ENCODE measurements at regions not wholly inside any gene's neighbourhood (a gene's known extent, or its start where the extent isn't known, plus 50 kb on each side); places are given as distances from the start of the nearest gene placed in this dataset.

GRCh38 chr2:107222466-107222865, 336.5 kb upstream of the ST6GAL2 start:
- CTCF ChIA-PET (ENCODE audit: partially characterized antibody), result no interaction called here
- H3K4me3 Mint-ChIP-seq, result no peak overlapping the region

GRCh38 chr2:107235491-107236254, 349.7 kb upstream of the ST6GAL2 start:
- ChIA-PET POLR2A (ENCODE audit: partially characterized antibody) (no interaction called here), CTCF (ENCODE audit: partially characterized antibody) (no interaction called here)
- DNase-seq, result no peak
- no peaks in the 10 kb centered on the region for H3K27me3 Mint-ChIP-seq
- H3K36me3 Mint-ChIP-seq, result no peaks in the 10 kb centered on the region
- H3K4me1 ChIP-seq (ENCODE audit: insufficient read depth, low read length), result no peaks in the 10 kb centered on the region
- no peaks in the 10 kb centered on the region for H3K36me3 ChIP-seq (ENCODE audit: insufficient read depth, low read length)
- H3K9me3 ChIP-seq (ENCODE audit: control insufficient read depth in 1 of 2, low read length in 2 of 2), result no peaks in the 10 kb centered on the region
- H3K27ac Mint-ChIP-seq, result no peak overlapping the region
- H3K4me3 ChIP-seq (ENCODE audit: low read length in 2 of 2), result no peak overlapping the region
- no peaks in the 10 kb centered on the region for H3K27me3 ChIP-seq (ENCODE audit: insufficient read depth, low read length)
- H3K4me3 Mint-ChIP-seq, result no peak overlapping the region
- intact Hi-C loops (cut with micrococcal nuclease), result no loop called here
- no peak overlapping the region for H3K27ac ChIP-seq (ENCODE audit: low read depth, low read length)
- no peaks in the 10 kb centered on the region for H3K4me1 Mint-ChIP-seq
- peaks cover 0 to 13% (median 3%) of the 10 kb centered on the region in 8 donors for H3K9me3 Mint-ChIP-seq

More at GRCh38 chr2:107222466-107222865, 336.5 kb upstream of the ST6GAL2 start:
- no peak overlapping the region for H3K27ac Mint-ChIP-seq
- DNase-seq, result no peak
- H3K4me1 ChIP-seq (ENCODE audit: insufficient read depth, low read length), result no peaks in the 10 kb centered on the region
- H3K27ac ChIP-seq (ENCODE audit: low read depth, low read length), result no peak overlapping the region
- H3K27me3 Mint-ChIP-seq, result no peaks in the 10 kb centered on the region
- no peaks in the 10 kb centered on the region for H3K27me3 ChIP-seq (ENCODE audit: insufficient read depth, low read length)
- H3K9me3 Mint-ChIP-seq, result peaks cover 0 to 19% (median 3%) of the 10 kb centered on the region in 8 donors
- no peaks in the 10 kb centered on the region for H3K4me1 Mint-ChIP-seq
- no peaks in the 10 kb centered on the region for H3K9me3 ChIP-seq (ENCODE audit: control insufficient read depth in 1 of 2, low read length in 2 of 2)
- POLR2A ChIA-PET (ENCODE audit: partially characterized antibody), result no interaction called here
- H3K36me3 Mint-ChIP-seq, result no peaks in the 10 kb centered on the region
- intact Hi-C loops (cut with micrococcal nuclease), result no loop called here
- no peak overlapping the region for H3K4me3 ChIP-seq (ENCODE audit: low read length in 2 of 2)
- no peaks in the 10 kb centered on the region for H3K36me3 ChIP-seq (ENCODE audit: insufficient read depth, low read length)

GRCh38 chr2:107242811-107243210, 356.8 kb upstream of the ST6GAL2 start:
- no peaks in the 10 kb centered on the region for H3K27me3 ChIP-seq (ENCODE audit: insufficient read depth, low read length)
- no peak overlapping the region for H3K4me3 Mint-ChIP-seq
- H3K36me3 Mint-ChIP-seq, result no peaks in the 10 kb centered on the region
- no peak overlapping the region for H3K27ac ChIP-seq (ENCODE audit: low read depth, low read length)
- no peaks in the 10 kb centered on the region for H3K9me3 ChIP-seq (ENCODE audit: control insufficient read depth in 1 of 2, low read length in 2 of 2)
- H3K27me3 Mint-ChIP-seq, result no peaks in the 10 kb centered on the region
- H3K4me3 ChIP-seq (ENCODE audit: low read length in 2 of 2), result no peak overlapping the region
- DNase-seq, result no peak
- ChIA-PET CTCF (ENCODE audit: partially characterized antibody) (no interaction called here), POLR2A (ENCODE audit: partially characterized antibody) (no interaction called here)
- H3K36me3 ChIP-seq (ENCODE audit: insufficient read depth, low read length), result no peaks in the 10 kb centered on the region
- no peaks in the 10 kb centered on the region for H3K4me1 Mint-ChIP-seq
- no peaks in the 10 kb centered on the region for H3K4me1 ChIP-seq (ENCODE audit: insufficient read depth, low read length)
- intact Hi-C loops (cut with micrococcal nuclease), result no loop called here
- peaks cover 0 to 4% (median 0%) of the 10 kb centered on the region in 8 donors for H3K9me3 Mint-ChIP-seq
- H3K27ac Mint-ChIP-seq, result no peak overlapping the region

GRCh38 chr2:107248932-107249331, 363.0 kb upstream of the ST6GAL2 start:
- H3K4me3 Mint-ChIP-seq, result no peak overlapping the region
- ChIA-PET POLR2A (ENCODE audit: partially characterized antibody) (no interaction called here), CTCF (ENCODE audit: partially characterized antibody) (no interaction called here)
- Histone ChIP-seq H3K27me3 (ENCODE audit: insufficient read depth, low read length) (no peaks in the 10 kb centered on the region), H3K4me1 (ENCODE audit: insufficient read depth, low read length) (no peaks in the 10 kb centered on the region), H3K36me3 (ENCODE audit: insufficient read depth, low read length) (no peaks in the 10 kb centered on the region), H3K9me3 (ENCODE audit: control insufficient read depth in 1 of 2, low read length in 2 of 2) (no peaks in the 10 kb centered on the region), H3K4me3 (ENCODE audit: low read length in 2 of 2) (no peak overlapping the region), H3K27ac (ENCODE audit: low read depth, low read length) (no peak overlapping the region)
- no peak for DNase-seq
- no peaks in the 10 kb centered on the region for H3K27me3 Mint-ChIP-seq
- H3K27ac Mint-ChIP-seq, result no peak overlapping the region
- no peaks in the 10 kb centered on the region for H3K4me1 Mint-ChIP-seq
- peaks cover 0 to 2% (median 0%) of the 10 kb centered on the region in 8 donors for H3K9me3 Mint-ChIP-seq
- intact Hi-C loops (cut with micrococcal nuclease), result no loop called here
- no peaks in the 10 kb centered on the region for H3K36me3 Mint-ChIP-seq

GRCh38 chr2:107255744-107256143, 369.8 kb upstream of the ST6GAL2 start:
- intact Hi-C loops (cut with micrococcal nuclease), result no loop called here
- Histone ChIP-seq H3K9me3 (ENCODE audit: control insufficient read depth in 1 of 2, low read length in 2 of 2) (no peaks in the 10 kb centered on the region), H3K27ac (ENCODE audit: low read depth, low read length) (no peak overlapping the region), H3K4me3 (ENCODE audit: low read length in 2 of 2) (no peak overlapping the region), H3K36me3 (ENCODE audit: insufficient read depth, low read length) (no peaks in the 10 kb centered on the region), H3K27me3 (ENCODE audit: insufficient read depth, low read length) (no peaks in the 10 kb centered on the region), H3K4me1 (ENCODE audit: insufficient read depth, low read length) (no peaks in the 10 kb centered on the region)
- POLR2A ChIA-PET (ENCODE audit: partially characterized antibody), result no interaction called here
- no peaks in the 10 kb centered on the region for H3K36me3 Mint-ChIP-seq
- H3K4me1 Mint-ChIP-seq, result no peaks in the 10 kb centered on the region
- H3K9me3 Mint-ChIP-seq, result peaks cover 0 to 7% (median 2%) of the 10 kb centered on the region in 8 donors
- no peak overlapping the region for H3K27ac Mint-ChIP-seq
- DNase-seq, result no peak
- CTCF ChIA-PET (ENCODE audit: partially characterized antibody), result no interaction called here
- H3K4me3 Mint-ChIP-seq, result no peak overlapping the region
- no peaks in the 10 kb centered on the region for H3K27me3 Mint-ChIP-seq

- no peaks in the 10 kb centered on the region for H3K4me1 ChIP-seq (ENCODE audit: insufficient read depth, low read length)
- no peak for DNase-seq
- H3K4me3 ChIP-seq (ENCODE audit: low read length in 2 of 2), result no peak overlapping the region
- ChIA-PET CTCF (ENCODE audit: partially characterized antibody) (no interaction called here), POLR2A (ENCODE audit: partially characterized antibody) (no interaction called here)
- Mint-ChIP-seq H3K9me3 (peaks cover 2 to 7% (median 2%) of the 10 kb centered on the region in 8 donors), H3K36me3 (no peaks in the 10 kb centered on the region), H3K4me1 (no peaks in the 10 kb centered on the region), H3K27me3 (no peaks in the 10 kb centered on the region), H3K27ac (no peak overlapping the region), H3K4me3 (no peak overlapping the region)
- intact Hi-C loops (cut with micrococcal nuclease), result no loop called here
- no peaks in the 10 kb centered on the region for H3K9me3 ChIP-seq (ENCODE audit: control insufficient read depth in 1 of 2, low read length in 2 of 2)
- no peaks in the 10 kb centered on the region for H3K27me3 ChIP-seq (ENCODE audit: insufficient read depth, low read length)
- no peak overlapping the region for H3K27ac ChIP-seq (ENCODE audit: low read depth, low read length)
- H3K36me3 ChIP-seq (ENCODE audit: insufficient read depth, low read length), result no peaks in the 10 kb centered on the region
Measured at GRCh38 chr2:107258531-107259407, 372.8 kb upstream of the ST6GAL2 start.

GRCh38 chr2:107259408-107260195, 373.6 kb upstream of the ST6GAL2 start:
- H3K36me3 ChIP-seq (ENCODE audit: insufficient read depth, low read length), result no peaks in the 10 kb centered on the region
- Mint-ChIP-seq H3K4me1 (no peaks in the 10 kb centered on the region), H3K36me3 (no peaks in the 10 kb centered on the region), H3K4me3 (no peak overlapping the region), H3K9me3 (peaks cover 2 to 7% (median 2%) of the 10 kb centered on the region in 8 donors), H3K27me3 (no peaks in the 10 kb centered on the region), H3K27ac (no peak overlapping the region)
- H3K4me3 ChIP-seq (ENCODE audit: low read length in 2 of 2), result no peak overlapping the region
- CTCF ChIA-PET (ENCODE audit: partially characterized antibody), result no interaction called here
- intact Hi-C loops (cut with micrococcal nuclease), result no loop called here
- DNase-seq, result no peak
- H3K4me1 ChIP-seq (ENCODE audit: insufficient read depth, low read length), result no peaks in the 10 kb centered on the region
- H3K9me3 ChIP-seq (ENCODE audit: control insufficient read depth in 1 of 2, low read length in 2 of 2), result no peaks in the 10 kb centered on the region
- H3K27ac ChIP-seq (ENCODE audit: low read depth, low read length), result no peak overlapping the region
- no peaks in the 10 kb centered on the region for H3K27me3 ChIP-seq (ENCODE audit: insufficient read depth, low read length)
- POLR2A ChIA-PET (ENCODE audit: partially characterized antibody), result no interaction called here

All from CD4-positive, alpha-beta memory T cell (primary cell).